HG03442 (cell line): ENCODE measurements at regions not wholly inside any gene's neighbourhood (a gene's known extent, or its start where the extent isn't known, plus 50 kb on each side); places are given as distances from the start of the nearest gene placed in this dataset.
A peak's percentile ranks its signal among the peaks of the same experiment; 100 is the strongest.
"Not testable (repeated sequence)": the region's sequence is repeated elsewhere in the genome, so short reads cannot be mapped to it uniquely, and the experiment has no call there.

Experiments used
- ATAC-seq: cut with Tn5 transposase; IDR thresholded peaks from one replicate; pipeline ENCODE4 v1.9.1; 2021; ENCODE audit warnings: mild to moderate bottlenecking, moderate library complexity; ENCODE audit not compliant: unreplicated experiment

DNA sequence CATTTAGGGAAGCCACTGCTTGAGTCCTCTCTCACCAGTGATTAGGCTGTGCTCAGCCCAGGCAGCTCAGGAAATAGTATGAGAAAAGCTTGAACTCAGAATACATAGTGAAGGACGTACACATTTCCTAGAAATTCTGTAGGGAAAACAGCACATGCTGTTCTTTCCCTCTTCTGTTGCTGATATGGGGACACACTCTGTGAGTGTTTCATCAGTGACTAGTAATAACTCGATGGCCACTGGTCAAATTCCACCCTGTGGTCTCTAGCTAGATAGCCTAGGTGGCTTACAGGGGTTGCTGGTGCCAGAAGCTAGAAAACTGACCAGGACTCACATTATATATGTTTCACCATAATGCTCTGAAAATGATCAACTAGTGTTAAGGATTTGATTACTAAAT, 259.8 kb upstream of the SOX4 start:
- no peak for ATAC-seq

DNA sequence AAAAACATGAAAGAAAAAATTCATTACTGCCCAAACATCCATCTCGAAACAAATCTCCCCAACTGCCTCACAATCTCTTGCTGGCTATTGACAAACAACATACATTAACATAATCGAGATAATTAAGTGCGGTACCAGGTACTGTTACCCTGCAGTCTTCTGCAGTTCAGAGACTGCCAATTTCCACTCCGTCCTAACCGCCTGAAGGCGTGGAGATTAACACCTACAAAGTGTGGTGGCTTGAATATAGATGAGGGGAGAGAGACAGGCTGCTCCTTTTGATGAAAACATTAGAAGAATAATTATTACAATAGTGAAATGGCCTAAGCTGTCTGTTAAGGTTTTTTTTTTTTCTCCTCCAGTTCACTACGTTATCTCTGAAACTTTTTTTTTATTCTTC, 258.9 kb upstream of the SOX4 start:
- ATAC-seq = no peak

DNA sequence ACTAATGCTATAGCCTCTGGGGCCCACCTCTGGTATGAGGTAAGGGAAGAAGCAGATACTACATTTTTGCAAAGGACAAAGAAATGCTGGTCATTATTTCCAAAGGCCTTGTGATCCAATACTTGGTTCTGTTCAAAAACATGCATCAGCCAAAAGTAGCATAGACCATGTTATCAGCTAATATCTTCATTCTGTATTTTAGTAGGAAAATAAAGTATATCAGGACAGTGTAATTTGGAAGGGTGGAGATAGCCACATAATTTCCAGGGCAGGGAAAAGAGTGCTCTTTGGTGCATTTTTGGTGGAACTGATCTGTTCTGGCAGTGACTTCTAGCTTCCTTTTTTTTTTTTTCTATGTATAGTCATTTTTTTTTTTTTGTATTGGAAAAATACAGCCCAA, 258.0 kb upstream of the SOX4 start:
- ATAC-seq = no peak

GRCh38 chr6:21337263-21337662, 256.3 kb upstream of the SOX4 start:
- no peak for ATAC-seq

- ATAC-seq = no peak
Observed at GRCh38 chr6:21340573-21340972, 253.0 kb upstream of the SOX4 start.

DNA sequence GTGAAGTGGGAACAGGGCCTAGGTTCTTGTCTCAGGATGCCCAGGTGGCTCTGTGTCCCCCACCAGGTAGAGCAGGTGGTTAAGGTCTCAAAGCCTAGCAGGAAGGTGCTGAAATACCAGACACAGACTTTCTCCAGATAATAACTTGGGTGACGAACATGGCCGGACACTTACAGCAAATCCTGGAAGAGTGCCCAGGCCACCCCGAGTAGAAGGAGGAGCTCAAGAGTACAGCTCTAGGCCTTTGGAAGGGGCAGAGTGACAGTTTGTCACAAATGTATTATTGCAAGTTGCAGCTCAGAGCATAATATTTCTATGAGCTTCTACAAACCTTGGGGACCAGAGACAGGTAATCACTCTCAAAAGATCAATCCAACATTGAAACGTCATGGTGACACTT, 251.6 kb upstream of the SOX4 start:
- no peak for ATAC-seq

DNA sequence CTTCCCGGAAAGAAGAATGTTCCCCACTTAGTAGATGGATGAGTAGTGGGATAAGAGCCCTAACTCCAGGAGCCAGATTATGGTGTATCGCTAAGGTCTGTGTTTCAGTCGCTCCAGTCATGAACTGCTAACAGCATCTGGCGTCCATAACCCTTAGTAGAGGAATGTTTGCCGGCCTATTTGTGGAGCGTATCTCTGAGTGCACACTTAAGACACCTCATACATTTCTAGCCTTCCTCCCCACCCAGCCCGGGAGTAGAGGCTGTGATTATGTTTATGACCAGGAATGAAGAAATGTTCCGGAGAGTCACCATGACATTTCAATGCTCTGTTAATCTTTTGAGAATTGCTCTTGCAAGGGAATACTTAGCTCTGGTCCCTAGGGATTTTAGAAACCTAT, 251.1 kb upstream of the SOX4 start:
- ATAC-seq = no peak

GRCh38 chr6:21345704-21346103, 247.8 kb upstream of the SOX4 start:
- not testable (repeated sequence) for ATAC-seq

DNA sequence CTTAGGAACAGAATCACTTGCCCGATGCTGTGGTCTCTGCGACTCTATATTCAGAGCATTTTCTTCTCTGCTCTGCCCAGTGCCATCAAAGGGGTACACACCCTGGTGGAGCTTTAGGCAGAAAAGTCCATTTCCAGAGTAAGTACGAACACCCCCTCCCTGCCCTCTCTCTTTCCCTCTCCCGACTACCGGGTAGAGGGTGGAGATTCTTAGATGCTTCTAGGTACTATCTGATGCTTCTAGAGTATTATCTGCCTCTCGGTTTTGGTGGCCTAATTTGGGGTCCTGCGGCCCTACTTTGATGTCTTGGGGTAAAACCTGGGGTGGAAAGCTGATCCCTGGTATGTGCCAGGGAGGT, 245.4 kb upstream of the SOX4 start:
- ATAC-seq = no peak

DNA sequence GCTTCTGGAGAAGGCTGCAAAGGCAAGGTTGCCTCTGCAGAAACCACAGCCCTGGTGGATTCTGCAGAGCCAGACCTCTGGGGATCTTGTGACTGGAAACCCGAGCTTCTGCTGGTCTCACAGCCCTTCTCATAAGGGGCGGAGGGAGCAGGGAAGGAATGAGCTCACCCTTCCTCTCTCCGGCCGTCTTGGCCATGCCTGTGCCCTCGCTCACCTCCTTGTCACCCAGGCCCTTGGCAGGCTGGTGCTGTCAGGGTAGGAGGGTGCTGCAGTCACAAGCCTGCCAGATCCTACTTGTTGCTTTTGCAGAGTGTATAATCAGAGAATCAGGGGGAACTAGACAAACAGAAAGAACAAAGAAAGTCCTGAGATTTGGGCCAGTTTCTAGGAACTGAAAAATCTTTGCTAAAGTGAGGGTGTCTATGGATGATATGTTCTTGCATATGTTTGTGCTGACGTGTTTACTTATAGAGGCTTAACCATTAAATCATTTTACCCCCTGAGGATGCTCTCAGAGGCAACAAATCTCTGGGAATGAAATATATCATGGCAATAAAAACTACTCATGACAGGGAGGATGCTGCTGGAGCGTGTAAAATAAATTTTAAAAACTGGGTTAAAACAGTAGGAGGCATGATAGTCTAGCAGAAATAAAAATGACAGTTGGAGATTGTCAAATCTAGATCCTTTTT, 244.9 kb upstream of the SOX4 start:
- no peak for ATAC-seq

DNA sequence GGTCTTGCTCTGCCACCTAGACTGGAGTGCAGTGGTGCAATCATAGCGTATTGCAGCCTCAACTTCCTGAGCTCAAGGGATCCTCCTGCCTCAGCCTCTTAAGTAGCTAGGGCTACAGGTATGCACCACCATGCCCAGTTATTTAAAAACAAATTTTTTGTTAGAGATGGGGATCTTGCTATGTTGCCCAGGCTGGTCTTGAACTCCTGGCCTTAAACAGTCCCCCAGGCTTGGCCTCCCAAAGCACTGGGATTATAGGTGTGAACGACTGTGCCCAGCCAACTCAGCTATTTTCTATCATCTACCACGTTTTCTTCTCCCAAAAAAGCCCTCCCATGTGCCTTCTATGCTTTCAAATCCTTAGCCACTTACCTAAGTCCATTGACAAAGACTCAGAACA, 243.7 kb upstream of the SOX4 start:
- ATAC-seq = no peak

DNA sequence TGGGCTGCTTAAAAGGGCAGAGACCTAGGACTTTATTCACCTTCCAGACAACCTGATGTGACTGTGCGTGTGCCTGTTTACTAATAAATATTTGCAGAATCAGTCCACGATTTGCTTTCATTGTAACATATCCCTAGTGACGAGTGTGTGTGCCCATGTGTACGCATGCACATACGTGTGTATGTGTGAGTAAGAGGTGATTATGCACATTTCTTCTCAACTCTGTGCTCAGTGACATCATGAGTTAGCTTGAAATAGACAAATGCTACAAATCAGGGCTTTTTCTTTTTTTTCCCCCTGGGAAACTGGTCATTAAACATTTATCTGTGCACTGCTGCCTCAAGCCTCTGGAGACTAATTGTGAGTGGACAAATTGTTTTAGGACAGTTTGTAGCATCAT, 242.6 kb upstream of the SOX4 start:
- ATAC-seq = no peak

DNA sequence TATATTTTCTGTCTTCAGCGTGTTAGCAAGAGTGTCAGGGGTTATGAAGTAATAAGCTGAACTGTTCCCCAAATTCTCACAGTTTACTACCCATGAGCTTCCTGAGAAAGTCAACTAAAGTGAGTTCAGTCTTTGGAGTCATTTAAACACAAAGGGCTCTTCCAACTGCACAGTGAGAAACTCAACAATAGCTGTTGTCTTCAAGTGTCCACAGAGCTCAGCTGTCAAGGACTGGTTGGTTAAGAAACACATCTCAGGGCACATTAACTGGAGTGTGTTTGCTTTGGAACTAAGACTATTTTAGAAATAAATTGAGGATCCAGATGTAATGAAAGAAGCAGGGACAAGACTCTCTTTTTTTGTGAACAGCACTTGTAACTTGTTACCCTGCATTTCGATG, 241.4 kb upstream of the SOX4 start:
- no peak for ATAC-seq

GRCh38 chr6:21354805-21355238, 238.7 kb upstream of the SOX4 start:
- peak; percentile 53 for ATAC-seq

GRCh38 chr6:21355638-21356037, 237.9 kb upstream of the SOX4 start:
- no peak for ATAC-seq

- ATAC-seq = no peak
Observed at GRCh38 chr6:21357262-21357661, 236.3 kb upstream of the SOX4 start.

DNA sequence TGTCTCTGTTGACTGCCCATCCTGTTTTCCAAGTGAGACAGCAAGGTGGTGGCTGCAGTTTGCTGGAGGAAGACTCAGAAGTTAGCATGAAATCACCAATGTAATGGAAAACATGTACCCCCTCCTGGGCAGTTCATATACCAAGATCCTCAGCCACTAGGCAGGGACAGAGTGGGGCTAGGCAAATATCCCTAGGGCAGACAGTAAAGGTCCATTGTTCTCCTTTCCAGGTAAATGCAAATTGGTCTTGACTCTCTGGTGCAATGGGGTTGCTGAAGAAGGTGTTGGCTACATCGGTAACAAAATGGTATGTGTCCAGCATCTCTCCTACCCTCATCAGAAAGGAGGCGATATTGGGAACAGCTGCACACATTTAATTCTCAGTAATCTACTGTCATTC, 233.6 kb upstream of the SOX4 start:
- no peak for ATAC-seq

GRCh38 chr6:21360336-21360735, 233.2 kb upstream of the SOX4 start:
- peak; percentile 65 for ATAC-seq

GRCh38 chr6:21367148-21367547, 226.4 kb upstream of the SOX4 start:
- ATAC-seq = no peak

GRCh38 chr6:21367649-21368154, 225.8 kb upstream of the SOX4 start:
- ATAC-seq = no peak

DNA sequence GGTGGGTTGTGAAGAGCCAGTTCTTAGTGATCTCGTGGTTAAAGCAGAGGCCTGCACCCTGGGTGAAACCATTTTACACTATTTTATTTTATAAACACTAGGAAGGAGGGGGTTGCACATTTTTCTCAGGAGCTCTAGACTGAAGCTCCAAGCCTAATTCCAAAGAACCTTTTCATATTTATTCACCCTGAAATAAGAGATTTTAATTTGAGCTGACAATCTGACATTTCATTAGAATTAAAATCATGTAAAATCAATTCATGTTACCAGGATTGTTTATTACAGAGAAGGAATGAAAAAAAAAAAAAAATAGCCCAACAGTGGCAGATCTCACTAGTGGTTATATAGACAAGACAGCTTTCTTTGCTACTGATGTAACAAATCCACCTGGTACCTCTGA, 222.5 kb upstream of the SOX4 start:
- ATAC-seq = no peak

DNA sequence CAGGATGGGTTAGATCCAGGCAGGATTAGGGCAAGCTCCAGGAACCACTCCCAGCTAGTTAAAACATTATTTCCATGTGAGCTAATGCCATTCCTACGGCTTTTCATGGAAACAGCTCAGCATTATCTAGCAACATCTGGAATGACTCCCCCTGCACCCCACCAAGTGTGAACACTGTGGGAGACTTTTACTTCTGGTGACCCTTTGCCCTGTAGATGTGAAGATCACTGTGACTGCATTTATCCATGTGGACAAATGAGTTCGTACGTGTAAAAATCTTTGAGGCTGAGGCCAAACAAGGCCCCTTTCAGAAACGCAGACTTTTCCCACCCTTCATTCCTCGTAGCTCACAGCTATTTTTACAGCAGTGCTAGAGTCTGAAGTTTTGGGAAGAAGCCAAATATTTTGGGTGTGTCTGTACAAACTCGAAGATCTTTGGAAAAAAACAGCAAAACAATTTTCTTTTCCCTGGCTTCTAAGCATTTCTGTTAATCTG, 221.8 kb upstream of the SOX4 start:
- ATAC-seq = no peak
